Fibroblast of lung (primary cell): ENCODE measurements at regions not wholly inside any gene's neighbourhood (a gene's known extent, or its start where the extent isn't known, plus 50 kb on each side); places are given as distances from the start of the nearest gene placed in this dataset.

ENCODE experiments used
- EZH2 ChIP-seq: IDR thresholded peaks from 2 replicates; pipeline ENCODE4 v1.5.1; 2012; ENCODE audit warnings: low read length, control low read depth, mild to moderate bottlenecking; ENCODE audit errors: missing control alignments
- TF ChIP-seq, protein P1 (sequence below), 2 donors: IDR thresholded peaks in 1 of 2; conservative IDR thresholded peaks in 1 of 2; 1 replicate in 1 of 2; 2 replicates in 1 of 2; pipeline ENCODE4 v1.5.1; 2011 to 2012; ENCODE audit warnings: low read length in 2 of 2, control low read depth in 1 of 2, inconsistent platforms in 1 of 2, low read depth in 1 of 2, mild to moderate bottlenecking in 1 of 2

GRCh38 chr1:245087723-245088122 is 67.1 kb upstream of the KIF26B start:
- TF ChIP-seq EZH2, result no peak
- TF ChIP-seq, protein P1, sequence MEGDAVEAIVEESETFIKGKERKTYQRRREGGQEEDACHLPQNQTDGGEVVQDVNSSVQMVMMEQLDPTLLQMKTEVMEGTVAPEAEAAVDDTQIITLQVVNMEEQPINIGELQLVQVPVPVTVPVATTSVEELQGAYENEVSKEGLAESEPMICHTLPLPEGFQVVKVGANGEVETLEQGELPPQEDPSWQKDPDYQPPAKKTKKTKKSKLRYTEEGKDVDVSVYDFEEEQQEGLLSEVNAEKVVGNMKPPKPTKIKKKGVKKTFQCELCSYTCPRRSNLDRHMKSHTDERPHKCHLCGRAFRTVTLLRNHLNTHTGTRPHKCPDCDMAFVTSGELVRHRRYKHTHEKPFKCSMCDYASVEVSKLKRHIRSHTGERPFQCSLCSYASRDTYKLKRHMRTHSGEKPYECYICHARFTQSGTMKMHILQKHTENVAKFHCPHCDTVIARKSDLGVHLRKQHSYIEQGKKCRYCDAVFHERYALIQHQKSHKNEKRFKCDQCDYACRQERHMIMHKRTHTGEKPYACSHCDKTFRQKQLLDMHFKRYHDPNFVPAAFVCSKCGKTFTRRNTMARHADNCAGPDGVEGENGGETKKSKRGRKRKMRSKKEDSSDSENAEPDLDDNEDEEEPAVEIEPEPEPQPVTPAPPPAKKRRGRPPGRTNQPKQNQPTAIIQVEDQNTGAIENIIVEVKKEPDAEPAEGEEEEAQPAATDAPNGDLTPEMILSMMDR (conservative IDR thresholded peaks at IDR 0.05 in 1 of 2, IDR thresholded peaks at IDR 0.05 in 1 of 2; ENCODE audit: low read depth in 1 of 2, low read length in 2 of 2), result no peak
